GM23338 (cell line): ENCODE measurements at regions not wholly inside any gene's neighbourhood (a gene's known extent, or its start where the extent isn't known, plus 50 kb on each side); places are given as distances from the start of the nearest gene placed in this dataset.

Experiments used
- EZH2 ChIP-seq: fragments of 200-600 bp; sonication (generic); IDR thresholded peaks from one replicate; pipeline ENCODE4 v1.8.0; 2017; ENCODE audit warnings: antibody characterized with exemption, mild to moderate bottlenecking, low read depth; ENCODE audit not compliant: unreplicated experiment
- JUNB ChIP-seq: IDR thresholded peaks from one replicate; pipeline ENCODE4 v1.6.1; 2016; ENCODE audit warnings: antibody characterized with exemption; ENCODE audit not compliant: unreplicated experiment
- POLR2AphosphoS5 ChIP-seq: IDR thresholded peaks from 2 replicates; pipeline ENCODE4 v1.6.1; 2016; ENCODE audit warnings: antibody characterized with exemption, low read depth
- REST ChIP-seq: IDR thresholded peaks from one replicate; pipeline ENCODE4 v1.6.1; 2018; ENCODE audit warnings: antibody characterized with exemption; ENCODE audit not compliant: unreplicated experiment
- ZNF331 ChIP-seq: fragments of 250-450 bp; sonication (Bioruptor Pico); IDR thresholded peaks from 2 replicates; pipeline ENCODE4 v1.5.0; 2020; ENCODE audit warnings: low read depth, mild to moderate bottlenecking, moderate library complexity
- TF ChIP-seq, protein P1 (sequence below), 2 experiments: fragments of 200-600 bp in 1 of 2; sonication (generic) in 1 of 2; conservative IDR thresholded peaks; 2 replicates each; pipeline versions ENCODE4 v1.5.1 to v1.6.1; 2016 to 2017; ENCODE audit warnings: antibody characterized with exemption in 2 of 2, low read depth in 2 of 2, mild to moderate bottlenecking in 2 of 2, moderate library complexity in 1 of 2
- TF ChIP-seq, protein P2 (sequence below): IDR thresholded peaks from 2 replicates; pipeline ENCODE4 v1.6.1; 2016; ENCODE audit warnings: antibody characterized with exemption

GRCh38 chr16:62882552-62883221 lies 846.4 kb upstream of the CDH8 start:
- TF ChIP-seq ZNF331 = no peak
- TF ChIP-seq, protein P1, sequence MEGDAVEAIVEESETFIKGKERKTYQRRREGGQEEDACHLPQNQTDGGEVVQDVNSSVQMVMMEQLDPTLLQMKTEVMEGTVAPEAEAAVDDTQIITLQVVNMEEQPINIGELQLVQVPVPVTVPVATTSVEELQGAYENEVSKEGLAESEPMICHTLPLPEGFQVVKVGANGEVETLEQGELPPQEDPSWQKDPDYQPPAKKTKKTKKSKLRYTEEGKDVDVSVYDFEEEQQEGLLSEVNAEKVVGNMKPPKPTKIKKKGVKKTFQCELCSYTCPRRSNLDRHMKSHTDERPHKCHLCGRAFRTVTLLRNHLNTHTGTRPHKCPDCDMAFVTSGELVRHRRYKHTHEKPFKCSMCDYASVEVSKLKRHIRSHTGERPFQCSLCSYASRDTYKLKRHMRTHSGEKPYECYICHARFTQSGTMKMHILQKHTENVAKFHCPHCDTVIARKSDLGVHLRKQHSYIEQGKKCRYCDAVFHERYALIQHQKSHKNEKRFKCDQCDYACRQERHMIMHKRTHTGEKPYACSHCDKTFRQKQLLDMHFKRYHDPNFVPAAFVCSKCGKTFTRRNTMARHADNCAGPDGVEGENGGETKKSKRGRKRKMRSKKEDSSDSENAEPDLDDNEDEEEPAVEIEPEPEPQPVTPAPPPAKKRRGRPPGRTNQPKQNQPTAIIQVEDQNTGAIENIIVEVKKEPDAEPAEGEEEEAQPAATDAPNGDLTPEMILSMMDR (conservative IDR thresholded peaks at IDR 0.05; ENCODE audit: low read depth in 2 of 2) = no peak
- TF ChIP-seq EZH2 = no peak
- TF ChIP-seq POLR2AphosphoS5 = no peak
- no peak for TF ChIP-seq REST
- TF ChIP-seq, protein P2, sequence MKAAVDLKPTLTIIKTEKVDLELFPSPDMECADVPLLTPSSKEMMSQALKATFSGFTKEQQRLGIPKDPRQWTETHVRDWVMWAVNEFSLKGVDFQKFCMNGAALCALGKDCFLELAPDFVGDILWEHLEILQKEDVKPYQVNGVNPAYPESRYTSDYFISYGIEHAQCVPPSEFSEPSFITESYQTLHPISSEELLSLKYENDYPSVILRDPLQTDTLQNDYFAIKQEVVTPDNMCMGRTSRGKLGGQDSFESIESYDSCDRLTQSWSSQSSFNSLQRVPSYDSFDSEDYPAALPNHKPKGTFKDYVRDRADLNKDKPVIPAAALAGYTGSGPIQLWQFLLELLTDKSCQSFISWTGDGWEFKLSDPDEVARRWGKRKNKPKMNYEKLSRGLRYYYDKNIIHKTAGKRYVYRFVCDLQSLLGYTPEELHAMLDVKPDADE = no peak
- no peak for TF ChIP-seq JUNB
